Thoracic aorta (tissue), 2 donors: ENCODE measurements at regions not wholly inside any gene's neighbourhood (a gene's known extent, or its start where the extent isn't known, plus 50 kb on each side); places are given as distances from the start of the nearest gene placed in this dataset.

Experiments
- ATAC-seq: fragments of 150-250 bp; one replicate; pipeline ENCODE4 v1.8.0; 2017; ENCODE audit warnings: low read depth; ENCODE audit not compliant: insufficient number of reproducible peaks, low FRiP score
- DNase-seq: peaks from one replicate; pipeline ENCODE4 v3.0.0-alpha.2; 2020; ENCODE audit warnings: low spot score
- H3K27ac ChIP-seq, 2 donors: fragments of 200-600 bp; sonication (generic); 1 replicate in 1 of 2; 2 replicates in 1 of 2; pipeline ENCODE4 v1.5.1; 2016; ENCODE audit warnings: mild to moderate bottlenecking in 2 of 2, moderate library complexity in 2 of 2
- H3K27me3 ChIP-seq: fragments of 200-600 bp; sonication (generic); replicated peaks from 2 replicates; pipeline ENCODE4 v1.6.0; 2016; ENCODE audit warnings: mild to moderate bottlenecking; ENCODE audit not compliant: insufficient read depth
- H3K36me3 ChIP-seq: fragments of 200-600 bp; sonication (generic); one replicate; pipeline ENCODE4 v1.5.1; 2016
- H3K4me1 ChIP-seq, 2 donors: fragments of 200-600 bp; sonication (generic); 1 replicate in 1 of 2; 2 replicates in 1 of 2; pipeline versions ENCODE4 v1.5.1 to v1.6.0; 2016; ENCODE audit warnings: low read depth in 2 of 2, mild to moderate bottlenecking in 1 of 2; ENCODE audit not compliant: control insufficient read depth in 1 of 2
- H3K4me3 ChIP-seq: fragments of 200-600 bp; sonication (generic); 2 replicates; pipeline ENCODE4 v1.5.1; 2016; ENCODE audit warnings: mild to moderate bottlenecking
- H3K9me3 ChIP-seq: fragments of 200-600 bp; sonication (generic); 2 replicates; pipeline ENCODE4 v1.5.1; 2016
- TF ChIP-seq, protein P1 (sequence below): fragments of 200-600 bp; sonication (generic); IDR thresholded peaks from one replicate; pipeline ENCODE4 v1.5.1; 2019; ENCODE audit warnings: antibody characterized with exemption

DNA sequence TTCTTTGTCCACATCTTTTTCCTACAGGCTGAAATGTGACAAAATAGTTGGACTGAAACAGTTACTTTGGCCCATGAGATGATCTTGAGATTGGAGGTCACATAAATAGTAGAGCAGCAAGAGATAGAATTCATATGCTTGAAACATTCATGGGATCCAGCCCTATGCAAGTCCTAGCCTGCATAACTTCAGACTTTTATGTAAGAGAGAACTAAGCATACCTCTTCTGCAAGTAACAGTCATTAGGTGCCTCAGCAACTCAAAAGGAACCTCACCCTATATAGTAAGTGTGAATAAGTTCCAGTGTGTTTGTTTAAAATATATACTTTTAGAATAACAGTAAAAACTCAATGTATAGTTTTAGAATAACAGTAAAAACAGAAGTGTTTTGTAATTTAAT is 138.0 kb upstream of the P2RY1 start:
- H3K4me1 ChIP-seq, result no peaks in the 10 kb centered on the region
- no peaks in the 10 kb centered on the region for H3K9me3 ChIP-seq
- DNase-seq, result no peak

GRCh38 chr3:152703245-152703890 is 131.6 kb upstream of the P2RY1 start:
- Histone ChIP-seq H3K9me3 (no peaks in the 10 kb centered on the region), H3K4me3 (no peak overlapping the region), H3K27me3 (no peaks in the 10 kb centered on the region), H3K27ac (no peak overlapping the region), H3K36me3 (no peaks in the 10 kb centered on the region), H3K4me1 (no peaks in the 10 kb centered on the region)
- TF ChIP-seq, protein P1, sequence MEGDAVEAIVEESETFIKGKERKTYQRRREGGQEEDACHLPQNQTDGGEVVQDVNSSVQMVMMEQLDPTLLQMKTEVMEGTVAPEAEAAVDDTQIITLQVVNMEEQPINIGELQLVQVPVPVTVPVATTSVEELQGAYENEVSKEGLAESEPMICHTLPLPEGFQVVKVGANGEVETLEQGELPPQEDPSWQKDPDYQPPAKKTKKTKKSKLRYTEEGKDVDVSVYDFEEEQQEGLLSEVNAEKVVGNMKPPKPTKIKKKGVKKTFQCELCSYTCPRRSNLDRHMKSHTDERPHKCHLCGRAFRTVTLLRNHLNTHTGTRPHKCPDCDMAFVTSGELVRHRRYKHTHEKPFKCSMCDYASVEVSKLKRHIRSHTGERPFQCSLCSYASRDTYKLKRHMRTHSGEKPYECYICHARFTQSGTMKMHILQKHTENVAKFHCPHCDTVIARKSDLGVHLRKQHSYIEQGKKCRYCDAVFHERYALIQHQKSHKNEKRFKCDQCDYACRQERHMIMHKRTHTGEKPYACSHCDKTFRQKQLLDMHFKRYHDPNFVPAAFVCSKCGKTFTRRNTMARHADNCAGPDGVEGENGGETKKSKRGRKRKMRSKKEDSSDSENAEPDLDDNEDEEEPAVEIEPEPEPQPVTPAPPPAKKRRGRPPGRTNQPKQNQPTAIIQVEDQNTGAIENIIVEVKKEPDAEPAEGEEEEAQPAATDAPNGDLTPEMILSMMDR, result no peak
- ATAC-seq (no peak), DNase-seq (no peak)

More for the DNA sequence above, 138.0 kb upstream of the P2RY1 start:
- no peaks in the 10 kb centered on the region for H3K36me3 ChIP-seq
- ATAC-seq, result no peak
- TF ChIP-seq, protein P1, result no peak
- no peaks in the 10 kb centered on the region for H3K27me3 ChIP-seq
- no peak overlapping the region for H3K4me3 ChIP-seq
- no peak overlapping the region for H3K27ac ChIP-seq

DNA sequence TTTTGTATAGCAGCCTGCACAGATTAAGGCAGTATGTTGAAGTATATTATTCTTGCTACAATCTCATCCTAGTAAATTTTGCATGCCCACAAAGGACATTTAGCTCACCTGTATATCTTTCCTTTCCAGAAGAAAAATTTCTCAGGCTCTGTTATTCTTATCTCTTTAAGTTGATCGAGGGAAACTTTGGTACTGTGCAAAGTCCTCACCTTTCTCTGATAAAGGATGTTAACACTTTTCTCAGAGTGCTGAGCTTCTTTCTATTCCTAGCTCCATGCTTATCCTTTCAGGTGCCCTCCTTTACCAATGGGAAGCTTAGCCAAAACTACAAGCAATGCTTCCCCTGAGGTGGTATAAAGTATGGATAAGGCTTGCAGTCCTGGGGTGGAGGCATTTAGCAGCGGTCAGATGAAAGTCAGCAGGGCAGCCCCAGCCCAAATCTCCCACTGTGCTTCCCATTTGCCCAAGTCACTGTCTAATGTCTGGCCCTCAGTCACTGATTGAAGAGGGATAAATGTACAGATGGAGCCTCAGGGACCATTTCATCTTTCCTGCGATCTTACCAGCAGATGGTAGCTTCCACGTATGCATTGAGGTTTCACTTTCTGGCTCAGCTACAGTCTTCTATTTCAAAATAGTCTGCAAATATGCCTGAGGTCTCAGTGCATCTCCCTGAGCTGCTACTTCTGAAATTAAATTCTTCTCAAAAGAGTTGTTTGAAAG is 127.8 kb upstream of the P2RY1 start:
- Histone ChIP-seq H3K27ac (no peak overlapping the region), H3K4me3 (no peak overlapping the region)

DNA sequence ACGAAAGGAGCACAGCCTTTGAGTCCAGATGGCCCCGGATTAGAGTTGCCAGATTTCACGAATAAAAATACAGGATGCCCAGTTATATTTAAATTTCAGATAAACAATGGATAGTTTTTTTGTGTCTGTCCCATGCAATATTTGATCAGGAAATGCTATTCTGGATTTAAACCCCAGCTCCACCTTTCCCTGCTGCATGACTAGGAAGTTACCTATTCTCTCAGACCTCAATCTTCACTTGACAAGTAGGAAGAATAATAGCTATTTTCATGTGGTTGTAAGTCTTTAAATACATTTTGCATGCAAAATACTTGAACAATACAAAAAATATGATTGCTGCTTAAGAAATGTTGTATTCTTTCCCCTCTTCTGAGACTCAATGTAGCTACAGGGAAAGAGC is 125.3 kb upstream of the P2RY1 start:
- no peaks in the 10 kb centered on the region for H3K9me3 ChIP-seq
- H3K4me3 ChIP-seq, result no peak overlapping the region
- no peak overlapping the region for H3K27ac ChIP-seq
- DNase-seq (no peak), ATAC-seq (no peak)
- no peaks in the 10 kb centered on the region for H3K27me3 ChIP-seq
- no peaks in the 10 kb centered on the region for H3K36me3 ChIP-seq
- no peaks in the 10 kb centered on the region for H3K4me1 ChIP-seq
- TF ChIP-seq, protein P1, result no peak

More for the DNA sequence above, 127.8 kb upstream of the P2RY1 start:
- no peak for ATAC-seq
- no peaks in the 10 kb centered on the region for H3K36me3 ChIP-seq
- H3K4me1 ChIP-seq, result no peaks in the 10 kb centered on the region
- TF ChIP-seq, protein P1, result no peak
- H3K9me3 ChIP-seq, result no peaks in the 10 kb centered on the region
- no peaks in the 10 kb centered on the region for H3K27me3 ChIP-seq
- no peak for DNase-seq

GRCh38 chr3:152710549-152710948 is 124.4 kb upstream of the P2RY1 start:
- DNase-seq, result no peak
- ATAC-seq, result no peak
- H3K4me1 ChIP-seq, result no peaks in the 10 kb centered on the region
- no peaks in the 10 kb centered on the region for H3K27me3 ChIP-seq
- H3K4me3 ChIP-seq, result no peak overlapping the region
- no peaks in the 10 kb centered on the region for H3K36me3 ChIP-seq
- H3K9me3 ChIP-seq, result no peaks in the 10 kb centered on the region
- H3K27ac ChIP-seq, result no peak overlapping the region
- TF ChIP-seq, protein P1, result no peak
